ENCODE measurements at regions not wholly inside any gene's neighbourhood (a gene's known extent, or its start where the extent isn't known, plus 50 kb on each side); places are given as distances from the start of the nearest gene placed in this dataset.

DNA sequence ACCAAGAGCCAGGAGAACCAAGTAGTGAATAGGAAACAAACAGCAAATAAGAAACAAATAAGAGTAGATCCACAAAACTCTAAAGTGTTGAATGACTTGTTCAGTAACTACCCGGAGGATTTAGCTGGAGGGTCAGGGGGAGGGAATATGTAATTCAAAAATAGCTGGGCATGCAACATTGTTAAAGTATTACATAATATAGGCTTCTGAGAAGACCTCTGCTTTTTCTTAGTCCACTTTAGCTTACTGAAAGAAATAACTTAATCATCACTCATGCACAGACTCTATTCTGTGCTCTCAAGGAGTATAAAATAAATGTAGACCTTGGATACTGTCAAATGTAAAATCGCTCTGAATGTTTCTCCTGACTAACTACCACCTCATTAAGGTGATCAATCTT is 183.2 kb upstream of the POU5F2 start:
- no peaks in the 10 kb centered on the region for H3K9me3 ChIP-seq (ENCODE audit: low read length)
- no peak overlapping the region for H3K9ac ChIP-seq (ENCODE audit: low read length)
- H3K9me2 ChIP-seq (replicated peaks; ENCODE audit: insufficient read depth, low read length): no peaks in the 10 kb centered on the region

DNA sequence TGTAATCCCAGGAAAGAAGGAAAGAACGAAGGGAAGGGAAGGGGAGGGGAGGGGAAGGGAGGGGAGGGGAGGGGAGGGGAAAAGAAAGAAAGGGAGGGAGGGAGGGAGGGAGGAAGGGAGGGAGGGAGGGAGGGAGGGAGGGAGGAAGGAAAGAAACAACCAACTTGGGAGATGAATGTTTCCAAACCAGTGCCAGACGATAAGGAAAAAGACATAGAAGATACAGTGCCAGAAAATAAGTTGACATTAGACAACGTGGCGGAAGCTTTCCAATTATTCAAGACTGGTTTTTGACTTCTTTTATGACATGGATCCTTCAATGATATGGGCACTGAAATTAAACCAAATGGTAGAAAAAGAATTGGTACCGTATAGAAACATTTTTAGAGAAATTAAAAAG is 181.2 kb upstream of the POU5F2 start:
- no peak overlapping the region for H3K27ac ChIP-seq (ENCODE audit: low read length)
- no peak overlapping the region for H3K9ac ChIP-seq (ENCODE audit: low read length)
- no peaks in the 10 kb centered on the region for H3K79me2 ChIP-seq (ENCODE audit: low read length)
- H3K9me2 ChIP-seq (replicated peaks; ENCODE audit: insufficient read depth, low read length): no peaks in the 10 kb centered on the region
- no peak for DNase-seq
- no peak overlapping the region for H2AFZ ChIP-seq (ENCODE audit: low read length)
- no peaks in the 10 kb centered on the region for H4K20me1 ChIP-seq (ENCODE audit: insufficient read depth, low read depth, low read length)
- H3K36me3 ChIP-seq (ENCODE audit: insufficient read depth, low read length): no peaks in the 10 kb centered on the region
- H3K4me3 ChIP-seq (ENCODE audit: low read length): no peak overlapping the region
- no peaks in the 10 kb centered on the region for H3K27me3 ChIP-seq (ENCODE audit: low read length)
- H3K9me3 ChIP-seq (ENCODE audit: low read length): no peaks in the 10 kb centered on the region
- H3K4me1 ChIP-seq (ENCODE audit: low read length): no peaks in the 10 kb centered on the region
- H3K4me2 ChIP-seq (ENCODE audit: low read depth, low read length, poor library complexity, severe bottlenecking): no peak overlapping the region

More for the DNA sequence above, 183.2 kb upstream of the POU5F2 start:
- H4K20me1 ChIP-seq (ENCODE audit: insufficient read depth, low read depth, low read length): no peaks in the 10 kb centered on the region
- DNase-seq: no peak
- H3K4me3 ChIP-seq (ENCODE audit: low read length): no peak overlapping the region
- H2AFZ ChIP-seq (ENCODE audit: low read length): no peak overlapping the region
- no peaks in the 10 kb centered on the region for H3K79me2 ChIP-seq (ENCODE audit: low read length)
- H3K27ac ChIP-seq (ENCODE audit: low read length): no peak overlapping the region
- no peaks in the 10 kb centered on the region for H3K4me1 ChIP-seq (ENCODE audit: low read length)
- H3K4me2 ChIP-seq (ENCODE audit: low read depth, low read length, poor library complexity, severe bottlenecking): no peak overlapping the region
- H3K36me3 ChIP-seq (ENCODE audit: insufficient read depth, low read length): no peaks in the 10 kb centered on the region
- no peaks in the 10 kb centered on the region for H3K27me3 ChIP-seq (ENCODE audit: low read length)

DNA sequence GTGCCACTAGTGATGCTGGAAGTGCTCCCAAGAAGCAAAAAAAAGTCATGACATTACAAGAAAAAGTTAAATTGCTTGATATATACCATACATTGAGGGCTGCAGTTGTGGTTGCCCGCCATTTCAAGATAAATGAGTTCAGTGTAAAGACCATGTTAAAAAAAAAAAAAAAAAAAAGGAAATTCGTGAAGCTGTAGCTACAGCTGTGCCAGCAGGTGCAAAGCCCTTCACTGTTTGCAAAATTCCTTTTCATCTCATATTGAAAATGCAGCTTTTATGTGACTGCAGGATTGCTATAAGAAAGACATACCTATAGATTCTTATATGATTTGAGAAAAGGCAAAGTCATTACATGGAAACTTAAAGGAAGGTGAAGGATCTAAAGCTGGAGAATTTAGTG is 179.6 kb upstream of the POU5F2 start:
- Histone ChIP-seq H3K9me2 (replicated peaks; ENCODE audit: insufficient read depth, low read length) (no peaks in the 10 kb centered on the region), H3K27ac (ENCODE audit: low read length) (no peak overlapping the region), H3K36me3 (ENCODE audit: insufficient read depth, low read length) (no peaks in the 10 kb centered on the region), H3K27me3 (ENCODE audit: low read length) (no peaks in the 10 kb centered on the region), H3K4me1 (ENCODE audit: low read length) (no peaks in the 10 kb centered on the region), H3K9ac (ENCODE audit: low read length) (no peak overlapping the region), H4K20me1 (ENCODE audit: insufficient read depth, low read depth, low read length) (no peaks in the 10 kb centered on the region), H3K4me2 (ENCODE audit: low read depth, low read length, poor library complexity, severe bottlenecking) (no peak overlapping the region), H3K79me2 (ENCODE audit: low read length) (no peaks in the 10 kb centered on the region), H3K9me3 (ENCODE audit: low read length) (no peaks in the 10 kb centered on the region), H2AFZ (ENCODE audit: low read length) (no peak overlapping the region), H3K4me3 (ENCODE audit: low read length) (no peak overlapping the region)
- DNase-seq: no peak

DNA sequence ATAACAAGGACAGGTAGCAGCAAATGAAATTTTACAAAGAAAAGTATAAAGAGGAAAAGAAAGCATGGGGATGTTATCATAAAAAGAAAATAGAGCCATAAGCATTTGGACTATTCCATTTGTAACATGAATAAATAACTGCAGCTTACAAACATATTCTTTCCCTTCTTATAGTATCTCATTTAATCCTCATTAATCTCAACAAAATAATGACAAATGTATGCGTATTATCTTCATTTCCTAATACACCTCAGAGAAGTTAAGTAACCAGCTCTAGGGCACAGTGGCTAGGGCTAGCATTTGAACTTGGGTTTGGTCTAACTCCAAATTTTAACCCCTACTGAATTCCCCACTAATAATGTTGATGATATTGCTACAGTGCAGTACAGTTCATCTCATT is 175.5 kb upstream of the POU5F2 start:
- no peaks in the 10 kb centered on the region for H3K4me1 ChIP-seq (ENCODE audit: low read length)
- H3K27me3 ChIP-seq (ENCODE audit: low read length): no peaks in the 10 kb centered on the region
- no peaks in the 10 kb centered on the region for H3K9me3 ChIP-seq (ENCODE audit: low read length)
- no peak for DNase-seq
- H3K4me3 ChIP-seq (ENCODE audit: low read length): no peak overlapping the region
- no peak overlapping the region for H3K27ac ChIP-seq (ENCODE audit: low read length)
- no peaks in the 10 kb centered on the region for H4K20me1 ChIP-seq (ENCODE audit: insufficient read depth, low read depth, low read length)
- H3K4me2 ChIP-seq (ENCODE audit: low read depth, low read length, poor library complexity, severe bottlenecking): no peak overlapping the region
- H3K9me2 ChIP-seq (replicated peaks; ENCODE audit: insufficient read depth, low read length): no peaks in the 10 kb centered on the region
- H2AFZ ChIP-seq (ENCODE audit: low read length): no peak overlapping the region
- H3K36me3 ChIP-seq (ENCODE audit: insufficient read depth, low read length): no peaks in the 10 kb centered on the region
- no peaks in the 10 kb centered on the region for H3K79me2 ChIP-seq (ENCODE audit: low read length)
- H3K9ac ChIP-seq (ENCODE audit: low read length): no peak overlapping the region

DNA sequence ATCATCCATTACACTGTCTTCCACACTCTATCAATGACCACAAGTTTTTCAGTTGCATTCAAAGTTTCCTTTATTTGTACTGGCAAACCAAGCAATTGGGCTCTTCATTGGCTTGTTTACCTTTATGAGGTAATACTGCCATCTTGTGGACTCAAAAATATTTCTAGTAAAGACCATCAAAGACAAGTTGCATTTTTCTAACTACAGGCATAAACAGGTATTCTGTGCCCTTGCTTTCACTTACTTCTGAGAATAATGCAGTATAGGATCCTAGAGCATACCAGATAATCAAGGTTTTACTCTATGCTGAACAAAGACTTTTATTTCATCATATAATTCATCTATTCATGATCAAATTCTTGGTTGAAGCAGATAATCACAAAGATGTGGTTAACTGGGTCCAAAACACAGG is 173.7 kb upstream of the POU5F2 start:
- H3K4me3 ChIP-seq (ENCODE audit: low read length): no peak overlapping the region
- no peaks in the 10 kb centered on the region for H3K4me1 ChIP-seq (ENCODE audit: low read length)
- no peak overlapping the region for H3K27ac ChIP-seq (ENCODE audit: low read length)
- no peak overlapping the region for H3K4me2 ChIP-seq (ENCODE audit: low read depth, low read length, poor library complexity, severe bottlenecking)
- no peak overlapping the region for H2AFZ ChIP-seq (ENCODE audit: low read length)
- H3K9me3 ChIP-seq (ENCODE audit: low read length): no peaks in the 10 kb centered on the region
- no peaks in the 10 kb centered on the region for H3K36me3 ChIP-seq (ENCODE audit: insufficient read depth, low read length)
- no peaks in the 10 kb centered on the region for H3K27me3 ChIP-seq (ENCODE audit: low read length)
- no peaks in the 10 kb centered on the region for H3K9me2 ChIP-seq (replicated peaks; ENCODE audit: insufficient read depth, low read length)
- DNase-seq: peak; percentile 77
- no peaks in the 10 kb centered on the region for H4K20me1 ChIP-seq (ENCODE audit: insufficient read depth, low read depth, low read length)
- no peak overlapping the region for H3K9ac ChIP-seq (ENCODE audit: low read length)
- H3K79me2 ChIP-seq (ENCODE audit: low read length): no peaks in the 10 kb centered on the region

DNA sequence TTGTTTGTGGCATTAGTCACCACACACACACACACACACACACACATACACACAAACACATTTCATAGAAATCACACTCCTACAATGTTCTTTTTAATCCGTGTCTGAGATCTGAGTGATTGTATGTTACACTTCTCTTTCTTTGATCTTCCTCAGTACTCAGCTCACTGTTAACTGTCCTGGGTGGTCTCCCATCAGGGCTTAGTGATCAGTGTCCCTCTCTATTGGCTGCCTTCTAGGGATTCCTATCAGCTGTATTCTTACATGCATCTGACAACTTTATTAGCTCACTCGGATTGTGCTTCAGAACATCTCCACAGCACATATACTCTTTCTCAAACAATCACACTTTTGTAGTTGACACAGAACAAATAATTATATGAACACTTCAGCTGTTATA is 170.2 kb upstream of the POU5F2 start:
- H3K9me3 ChIP-seq (ENCODE audit: low read length): no peaks in the 10 kb centered on the region
- no peaks in the 10 kb centered on the region for H3K79me2 ChIP-seq (ENCODE audit: low read length)
- H3K27ac ChIP-seq (ENCODE audit: low read length): no peak overlapping the region
- no peaks in the 10 kb centered on the region for H3K27me3 ChIP-seq (ENCODE audit: low read length)
- no peaks in the 10 kb centered on the region for H3K4me1 ChIP-seq (ENCODE audit: low read length)
- no peak overlapping the region for H2AFZ ChIP-seq (ENCODE audit: low read length)
- no peak for DNase-seq
- no peak overlapping the region for H3K9ac ChIP-seq (ENCODE audit: low read length)
- H3K36me3 ChIP-seq (ENCODE audit: insufficient read depth, low read length): no peaks in the 10 kb centered on the region
- no peaks in the 10 kb centered on the region for H3K9me2 ChIP-seq (replicated peaks; ENCODE audit: insufficient read depth, low read length)
- H3K4me3 ChIP-seq (ENCODE audit: low read length): no peak overlapping the region
- H3K4me2 ChIP-seq (ENCODE audit: low read depth, low read length, poor library complexity, severe bottlenecking): no peak overlapping the region
- H4K20me1 ChIP-seq (ENCODE audit: insufficient read depth, low read depth, low read length): no peaks in the 10 kb centered on the region

DNA sequence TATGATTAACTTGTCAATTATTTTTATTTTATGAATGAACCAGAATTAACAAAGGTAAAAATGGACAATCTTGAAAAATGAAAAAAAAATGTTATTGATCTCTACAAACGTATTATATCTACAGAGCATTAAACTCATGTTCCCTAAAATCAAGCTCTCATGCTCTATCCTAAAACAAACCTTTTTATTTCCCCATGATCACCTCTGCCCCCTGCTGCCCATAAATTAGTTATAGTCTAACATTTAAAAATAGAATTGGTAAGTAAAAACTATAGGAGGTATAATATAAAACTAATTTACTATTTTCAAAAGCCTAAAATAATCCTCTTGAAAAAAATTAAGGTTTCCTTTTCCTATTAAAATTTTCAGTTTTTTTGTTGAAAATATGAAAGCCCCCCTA is 168.0 kb upstream of the POU5F2 start:
- Histone ChIP-seq H4K20me1 (ENCODE audit: insufficient read depth, low read depth, low read length) (no peaks in the 10 kb centered on the region), H3K9ac (ENCODE audit: low read length) (no peak overlapping the region), H3K4me3 (ENCODE audit: low read length) (no peak overlapping the region), H3K36me3 (ENCODE audit: insufficient read depth, low read length) (no peaks in the 10 kb centered on the region), H3K27ac (ENCODE audit: low read length) (no peak overlapping the region), H2AFZ (ENCODE audit: low read length) (no peak overlapping the region), H3K4me2 (ENCODE audit: low read depth, low read length, poor library complexity, severe bottlenecking) (no peak overlapping the region), H3K9me3 (ENCODE audit: low read length) (no peaks in the 10 kb centered on the region), H3K4me1 (ENCODE audit: low read length) (no peaks in the 10 kb centered on the region), H3K79me2 (ENCODE audit: low read length) (no peaks in the 10 kb centered on the region), H3K9me2 (replicated peaks; ENCODE audit: insufficient read depth, low read length) (no peaks in the 10 kb centered on the region), H3K27me3 (ENCODE audit: low read length) (no peaks in the 10 kb centered on the region)
- peak; percentile 57 for DNase-seq

DNA sequence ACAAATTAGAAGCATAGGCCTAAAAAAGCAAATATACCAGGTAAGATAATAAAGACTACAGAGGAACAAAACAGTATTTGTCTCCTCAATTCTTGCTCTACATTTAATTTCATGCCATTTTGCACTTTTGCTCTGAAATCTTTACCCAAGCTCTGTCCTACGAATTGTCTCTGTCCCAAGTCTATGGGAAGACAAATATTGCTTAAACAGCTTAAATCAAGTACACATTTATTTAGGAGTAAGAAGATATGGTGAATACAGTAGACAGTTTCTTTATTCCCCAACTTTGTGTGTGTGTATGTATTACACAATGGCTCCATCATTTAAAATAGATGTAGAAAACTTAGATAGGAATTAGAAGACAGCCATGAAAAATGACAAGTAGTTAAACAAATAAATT is 163.5 kb upstream of the POU5F2 start:
- Histone ChIP-seq H3K27ac (ENCODE audit: low read length) (no peak overlapping the region), H3K4me2 (ENCODE audit: low read depth, low read length, poor library complexity, severe bottlenecking) (no peak overlapping the region), H3K4me3 (ENCODE audit: low read length) (no peak overlapping the region), H4K20me1 (ENCODE audit: insufficient read depth, low read depth, low read length) (no peaks in the 10 kb centered on the region), H3K4me1 (ENCODE audit: low read length) (no peaks in the 10 kb centered on the region), H3K9me2 (replicated peaks; ENCODE audit: insufficient read depth, low read length) (no peaks in the 10 kb centered on the region), H3K9ac (ENCODE audit: low read length) (no peak overlapping the region), H2AFZ (ENCODE audit: low read length) (no peak overlapping the region), H3K27me3 (ENCODE audit: low read length) (no peaks in the 10 kb centered on the region), H3K79me2 (ENCODE audit: low read length) (no peaks in the 10 kb centered on the region), H3K36me3 (ENCODE audit: insufficient read depth, low read length) (no peaks in the 10 kb centered on the region), H3K9me3 (ENCODE audit: low read length) (no peaks in the 10 kb centered on the region)
- no peak for DNase-seq

DNA sequence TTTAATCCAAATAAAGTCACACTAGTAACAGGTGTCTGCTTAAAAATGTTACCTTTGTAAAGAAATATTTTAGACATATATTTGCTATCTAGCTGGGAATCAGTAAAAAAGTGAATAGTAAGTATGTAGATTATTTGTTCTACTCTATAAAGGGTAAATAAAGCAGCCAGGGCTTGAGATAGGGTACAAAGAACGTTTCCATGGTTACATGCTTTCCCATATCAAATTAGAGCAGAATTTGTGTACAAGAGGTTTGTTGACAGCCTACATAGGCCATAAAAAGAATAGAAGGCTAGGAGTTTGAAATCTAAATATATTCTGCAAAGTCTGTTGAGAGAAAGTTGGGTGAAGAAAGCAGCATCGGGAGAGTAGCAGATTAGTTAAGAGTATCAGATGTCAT is 160.9 kb upstream of the POU5F2 start:
- Histone ChIP-seq H4K20me1 (ENCODE audit: insufficient read depth, low read depth, low read length) (no peaks in the 10 kb centered on the region), H3K9me3 (ENCODE audit: low read length) (no peaks in the 10 kb centered on the region), H3K4me3 (ENCODE audit: low read length) (no peak overlapping the region), H2AFZ (ENCODE audit: low read length) (no peak overlapping the region), H3K36me3 (ENCODE audit: insufficient read depth, low read length) (no peaks in the 10 kb centered on the region), H3K9ac (ENCODE audit: low read length) (no peak overlapping the region), H3K9me2 (replicated peaks; ENCODE audit: insufficient read depth, low read length) (no peaks in the 10 kb centered on the region), H3K27ac (ENCODE audit: low read length) (no peak overlapping the region), H3K4me1 (ENCODE audit: low read length) (no peaks in the 10 kb centered on the region), H3K27me3 (ENCODE audit: low read length) (no peaks in the 10 kb centered on the region), H3K4me2 (ENCODE audit: low read depth, low read length, poor library complexity, severe bottlenecking) (no peak overlapping the region), H3K79me2 (ENCODE audit: low read length) (no peaks in the 10 kb centered on the region)
- no peak for DNase-seq
